ENCODE measurements at regions not wholly inside any gene's neighbourhood (a gene's known extent, or its start where the extent isn't known, plus 50 kb on each side); places are given as distances from the start of the nearest gene placed in this dataset.

DNA sequence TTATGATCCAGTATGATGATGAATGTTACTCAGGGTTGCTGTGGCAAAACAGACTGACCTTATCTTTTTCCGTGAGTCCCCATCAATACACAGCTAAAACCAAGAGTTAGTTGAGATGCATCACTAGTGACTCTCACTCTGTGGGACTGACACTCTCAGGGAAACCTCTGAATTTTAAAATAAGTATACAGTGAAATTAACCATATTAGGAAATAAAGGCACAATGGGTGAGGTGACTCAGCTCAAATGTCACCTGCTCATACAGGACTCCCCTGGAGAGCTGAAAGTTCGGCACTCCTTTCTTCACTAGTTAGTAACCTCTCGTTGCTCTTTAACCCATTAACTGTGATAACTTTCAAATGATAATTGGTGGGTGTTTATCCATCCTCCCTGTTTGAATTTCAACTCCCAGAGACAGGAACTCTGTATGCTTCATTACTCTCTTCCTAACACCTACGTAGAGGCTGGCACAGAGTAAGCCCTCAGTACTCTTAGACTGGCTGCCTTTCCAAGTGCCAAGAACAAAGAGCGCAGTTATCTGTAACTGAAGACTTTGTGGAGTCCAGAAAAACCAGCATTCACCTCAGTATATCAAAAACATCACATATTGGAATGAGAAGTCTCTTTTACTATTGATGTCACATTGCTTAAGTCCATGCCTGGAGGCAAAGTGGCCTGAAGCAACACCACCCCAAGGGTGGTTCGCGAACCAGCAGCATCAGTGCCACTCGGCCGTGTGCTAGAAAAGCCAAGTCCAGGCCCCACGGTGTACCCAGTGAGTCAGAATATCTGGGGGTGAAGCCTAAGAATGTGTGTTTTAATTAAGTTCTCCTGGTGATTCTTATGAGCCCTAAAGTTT lies 91.1 kb downstream of the NIBAN1 start:
- DNase-seq = no peak

DNA sequence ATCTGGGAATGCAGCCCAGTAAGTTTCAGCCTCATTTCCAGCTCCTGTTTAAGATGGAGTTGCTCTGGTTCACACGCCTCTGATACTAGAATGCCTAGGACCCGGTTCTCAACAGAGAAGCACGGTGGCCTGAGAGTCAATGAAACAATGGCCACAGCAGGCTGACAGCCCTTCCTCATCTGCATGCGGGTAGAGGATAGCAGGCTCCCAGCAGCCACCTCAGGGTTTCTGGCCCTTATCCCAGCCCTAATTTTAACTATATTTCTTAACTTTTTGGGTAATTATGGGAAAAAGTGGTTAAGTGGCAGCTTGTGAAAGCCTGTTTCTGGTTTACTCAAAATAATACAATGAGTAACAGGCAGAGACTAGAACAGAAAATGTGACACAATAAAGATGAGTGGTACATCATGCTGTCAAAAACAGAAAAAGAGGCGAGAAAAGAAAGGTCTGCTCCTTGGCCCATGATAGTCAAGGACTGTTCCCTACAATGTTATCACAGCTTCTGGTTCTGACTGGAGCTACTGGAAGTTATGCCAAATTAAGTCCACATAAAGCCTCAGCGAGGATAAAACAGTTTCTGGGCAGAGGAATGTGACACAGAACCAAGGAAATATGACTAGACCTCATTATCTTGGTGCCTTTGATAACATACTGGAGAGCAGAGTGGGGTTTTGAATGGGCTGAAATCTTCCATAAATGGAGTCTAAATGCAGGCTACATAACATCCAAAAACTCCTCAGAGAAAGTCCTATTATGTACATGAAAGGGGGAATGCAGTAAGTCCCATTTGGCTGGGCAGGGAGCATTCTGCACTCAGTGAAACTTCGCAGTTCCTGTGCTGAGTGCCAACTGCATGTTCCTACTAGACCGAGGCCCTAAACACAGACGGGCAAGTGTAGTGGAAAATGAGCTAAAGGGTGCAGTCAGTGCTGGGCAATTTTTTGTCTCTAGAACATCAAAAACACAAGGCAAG lies 92.1 kb downstream of the NIBAN1 start:
- no peak for DNase-seq

DNA sequence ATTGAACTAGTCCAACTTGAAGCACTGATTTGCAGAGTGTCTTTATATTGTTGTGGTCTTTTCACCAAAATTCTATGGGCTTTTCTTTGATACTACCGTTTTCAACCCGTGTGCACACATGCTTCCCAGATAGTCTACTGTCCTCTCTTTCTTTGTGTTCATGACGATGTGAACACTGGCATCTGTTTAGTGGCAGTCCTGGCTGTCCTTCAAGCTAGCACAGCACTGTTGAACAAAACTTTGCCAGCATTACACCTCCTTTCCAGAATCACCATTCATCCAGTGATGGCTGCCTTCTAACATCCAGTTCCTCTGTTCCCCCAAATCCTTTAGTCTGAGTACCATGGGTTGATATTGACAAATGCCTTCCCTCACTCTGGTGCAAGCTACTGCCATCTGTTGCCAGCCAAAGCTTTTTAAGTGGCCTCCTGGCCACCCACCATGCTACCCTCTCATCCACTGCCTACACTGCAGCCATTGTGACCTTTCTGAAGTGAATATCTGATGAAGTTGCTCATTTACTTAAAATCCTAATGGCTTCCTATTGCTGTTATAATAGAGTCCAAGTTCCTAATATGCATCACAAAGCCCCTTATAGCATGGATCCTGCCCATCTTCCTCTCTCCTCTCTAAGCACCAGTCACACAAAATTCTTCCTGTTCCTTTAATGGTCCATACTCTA lies 94.3 kb downstream of the NIBAN1 start:
- no peak for DNase-seq

DNA sequence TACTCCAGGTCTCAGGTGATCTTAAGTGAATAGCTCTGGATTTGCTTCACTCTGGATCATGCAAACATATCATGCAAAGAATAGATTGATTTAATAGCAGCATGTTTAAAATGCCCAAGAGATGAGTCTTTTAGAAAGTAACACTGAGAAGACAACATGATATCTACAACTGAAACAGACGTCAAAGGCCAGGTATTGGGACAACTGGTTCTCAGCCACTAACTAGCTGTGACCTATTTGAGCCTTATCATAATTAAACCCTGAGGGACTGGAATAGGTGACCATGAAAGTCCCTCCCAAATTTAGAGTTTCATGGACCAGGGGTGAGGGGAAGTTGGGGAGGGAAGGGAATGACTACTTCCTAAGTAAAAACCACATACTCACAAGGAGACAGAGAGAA lies 95.7 kb downstream of the NIBAN1 start:
- no peak for DNase-seq

DNA sequence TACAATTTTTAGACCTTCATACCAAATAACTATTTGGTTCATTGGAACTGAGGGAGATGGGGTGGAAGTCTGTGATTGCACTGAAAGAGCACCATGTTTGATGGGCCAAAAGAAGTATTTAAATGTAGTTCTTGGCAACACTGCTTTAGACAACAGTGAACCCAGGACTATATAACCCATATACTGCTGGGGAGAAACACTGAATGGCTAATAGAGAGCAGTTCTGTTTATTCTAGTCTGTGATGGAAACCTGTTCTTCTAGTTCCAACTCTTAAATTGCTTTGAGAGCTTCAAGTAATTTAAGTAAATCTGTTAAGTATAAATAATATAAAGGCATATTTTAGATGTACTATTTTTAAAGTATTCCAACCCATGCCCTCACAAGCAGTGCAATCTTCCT lies 96.3 kb downstream of the NIBAN1 start:
- no peak for DNase-seq

DNA sequence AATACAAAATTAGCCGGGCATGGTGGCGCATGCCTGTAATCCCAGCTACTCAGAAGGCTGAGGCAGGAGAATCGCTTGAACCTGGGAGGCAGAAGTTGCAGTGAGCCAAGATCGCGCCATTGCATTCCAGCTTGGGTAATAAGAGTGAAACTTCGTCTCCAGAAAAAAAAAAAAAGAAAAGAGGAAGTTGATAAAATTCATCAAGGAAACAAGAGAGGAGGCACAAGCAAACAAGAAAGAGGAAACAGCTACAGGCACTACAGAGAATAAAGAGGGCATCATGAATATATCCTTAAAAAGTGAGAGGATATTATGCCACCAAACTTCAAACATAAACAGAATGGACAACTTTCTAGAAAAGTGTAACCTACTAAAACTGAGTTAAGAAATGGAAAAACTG lies 98.3 kb downstream of the NIBAN1 start:
- DNase-seq = peak; percentile 15

DNA sequence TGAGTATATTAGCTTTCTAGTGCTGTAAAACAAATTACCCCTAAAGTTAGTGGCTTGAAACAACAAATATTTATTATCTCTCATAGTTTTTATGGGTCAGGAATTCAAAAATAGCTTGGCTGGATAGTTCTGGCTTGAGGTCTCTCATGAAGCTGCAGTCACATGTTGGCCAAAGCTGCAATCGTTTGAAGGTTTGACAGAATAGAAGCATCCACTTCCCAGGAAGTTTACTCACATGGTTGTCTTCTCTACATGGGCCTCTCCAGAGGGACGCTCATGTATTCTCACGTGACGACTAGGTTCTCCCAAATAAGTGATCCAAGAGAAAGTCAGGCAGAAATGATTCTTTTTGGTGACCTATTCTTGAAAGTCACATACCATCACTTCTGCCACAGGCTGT lies 99.1 kb downstream of the NIBAN1 start:
- no peak for DNase-seq

DNA sequence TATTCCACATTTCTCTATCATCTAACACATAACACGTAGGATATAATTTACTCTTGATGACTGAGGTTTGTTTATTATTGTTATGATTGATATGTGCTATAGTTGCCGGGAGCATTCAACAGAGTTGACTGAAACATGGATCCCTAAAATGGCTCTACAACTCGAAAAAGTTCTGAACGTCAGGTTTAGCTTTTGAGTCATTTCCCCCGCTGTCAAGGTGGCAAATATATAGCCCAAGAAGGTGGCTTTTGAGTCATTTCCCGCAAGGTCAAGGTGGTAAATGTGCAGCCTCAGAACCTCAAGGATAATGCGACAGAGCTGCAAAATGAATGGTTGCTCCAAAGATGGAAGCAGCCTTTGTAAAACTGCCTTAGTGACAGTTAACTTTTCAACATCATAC lies 104.0 kb downstream of the NIBAN1 start:
- DNase-seq = no peak

DNA sequence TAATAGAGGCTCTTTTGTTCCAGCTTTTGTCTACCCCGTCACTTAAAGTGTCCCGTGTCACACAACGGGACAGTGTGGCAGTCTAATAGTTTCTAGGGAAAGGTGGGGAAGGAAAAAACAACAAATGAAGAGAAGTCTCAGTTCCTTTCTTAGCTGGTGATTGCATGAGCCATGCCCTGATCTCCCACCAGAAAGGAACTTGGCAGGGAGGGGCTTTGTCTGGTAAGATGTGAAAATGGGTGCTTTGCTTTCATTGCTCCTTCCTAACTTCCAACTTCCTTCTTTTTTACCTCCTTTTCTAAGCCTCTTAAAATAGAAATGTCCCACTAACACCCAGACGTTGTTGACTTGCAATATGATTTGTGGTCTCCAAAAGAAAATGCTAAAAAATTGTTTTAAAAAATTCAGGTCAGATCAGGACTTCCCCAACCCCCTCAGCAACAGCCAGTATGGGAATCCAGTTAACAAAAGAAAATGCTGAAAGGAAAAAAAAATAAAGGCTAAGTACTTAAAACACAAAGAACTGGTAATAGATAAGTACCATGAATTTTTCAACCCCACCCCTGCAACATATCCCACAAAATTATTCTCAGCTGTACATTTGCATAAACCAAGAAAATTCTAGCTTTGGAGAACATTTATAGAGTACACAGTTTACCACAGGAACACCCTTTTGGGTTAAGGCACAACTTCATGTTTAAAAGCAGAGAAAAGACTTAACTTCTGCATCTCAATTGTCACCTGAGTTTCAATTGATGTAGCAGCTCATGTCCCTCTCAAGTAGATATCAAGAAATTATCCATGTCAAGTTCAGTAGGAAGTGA lies 106.2 kb downstream of the NIBAN1 start:
- no peak for DNase-seq

DNA sequence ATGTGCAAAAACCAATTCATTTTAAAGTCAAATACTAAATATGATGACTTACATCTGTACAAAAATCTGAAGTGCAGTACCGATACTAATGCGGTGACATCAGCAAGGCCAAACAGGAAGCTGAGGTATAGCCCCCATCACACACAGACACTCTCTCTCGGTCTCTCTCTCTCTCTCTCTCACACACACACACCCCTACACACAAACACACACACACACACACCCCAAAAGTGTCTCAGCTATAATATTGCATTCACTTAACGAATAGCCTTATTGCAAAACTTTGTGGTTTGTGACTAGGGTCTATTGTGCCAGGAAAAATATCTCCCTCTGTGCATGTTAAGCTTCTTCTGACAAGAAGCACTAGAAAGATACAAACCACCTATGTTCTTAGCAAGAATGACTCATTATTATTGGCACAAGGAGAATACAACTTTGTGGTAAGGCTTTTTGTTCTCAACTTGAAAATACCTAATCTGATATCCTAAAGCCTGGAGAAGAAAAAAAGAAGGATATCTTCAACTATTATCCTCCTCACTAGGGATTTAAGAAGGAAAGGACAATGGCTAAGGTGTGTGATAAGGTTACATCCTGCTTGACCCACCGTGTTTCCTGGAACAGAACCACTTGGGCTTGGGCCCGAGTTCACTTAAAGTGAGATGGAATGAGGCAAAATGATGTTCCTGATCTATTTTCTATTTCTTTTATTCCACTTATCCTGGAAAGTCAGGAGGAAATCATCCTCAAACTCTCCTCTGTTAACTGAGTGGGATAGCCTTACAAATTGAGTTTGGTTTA lies 107.1 kb downstream of the NIBAN1 start:
- peak; percentile 78 for DNase-seq

DNA sequence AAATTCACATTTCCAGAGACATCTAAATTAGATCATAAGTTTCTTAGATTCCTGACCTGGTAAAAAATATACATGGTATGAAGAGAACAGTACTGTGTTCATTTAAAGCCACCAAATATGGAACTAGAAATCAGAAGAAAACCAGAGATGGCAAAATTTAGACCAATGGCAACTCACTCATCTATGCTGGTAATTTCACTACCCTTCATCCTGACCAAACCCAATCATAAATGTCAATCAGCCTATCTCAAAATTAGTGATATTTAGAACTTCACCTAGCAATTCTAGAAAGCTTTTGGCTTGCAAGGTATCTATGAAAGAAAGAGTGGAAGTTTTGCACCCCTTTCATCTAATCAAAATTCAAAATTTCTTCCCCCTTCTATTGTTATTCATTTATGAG lies 107.7 kb downstream of the NIBAN1 start:
- no peak for DNase-seq

DNA sequence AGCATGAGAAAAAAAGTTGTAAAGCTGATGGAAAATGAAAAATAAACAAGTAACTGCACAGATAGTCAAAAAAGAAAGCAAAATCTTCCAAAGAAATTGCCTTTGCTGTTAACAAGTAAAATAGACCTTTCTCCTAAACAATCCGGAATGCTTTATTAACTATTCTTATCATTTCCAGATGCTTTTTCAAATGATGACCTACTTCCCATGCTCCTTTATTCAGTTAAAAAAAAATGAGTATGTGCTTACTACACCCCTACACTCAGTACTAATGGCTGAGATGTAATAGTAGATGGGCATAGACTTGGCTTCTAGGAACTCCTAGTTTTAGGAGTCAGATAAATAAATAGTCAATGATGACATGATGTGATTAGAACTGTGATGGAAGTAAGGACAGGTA lies 108.5 kb downstream of the NIBAN1 start:
- DNase-seq = no peak

DNA sequence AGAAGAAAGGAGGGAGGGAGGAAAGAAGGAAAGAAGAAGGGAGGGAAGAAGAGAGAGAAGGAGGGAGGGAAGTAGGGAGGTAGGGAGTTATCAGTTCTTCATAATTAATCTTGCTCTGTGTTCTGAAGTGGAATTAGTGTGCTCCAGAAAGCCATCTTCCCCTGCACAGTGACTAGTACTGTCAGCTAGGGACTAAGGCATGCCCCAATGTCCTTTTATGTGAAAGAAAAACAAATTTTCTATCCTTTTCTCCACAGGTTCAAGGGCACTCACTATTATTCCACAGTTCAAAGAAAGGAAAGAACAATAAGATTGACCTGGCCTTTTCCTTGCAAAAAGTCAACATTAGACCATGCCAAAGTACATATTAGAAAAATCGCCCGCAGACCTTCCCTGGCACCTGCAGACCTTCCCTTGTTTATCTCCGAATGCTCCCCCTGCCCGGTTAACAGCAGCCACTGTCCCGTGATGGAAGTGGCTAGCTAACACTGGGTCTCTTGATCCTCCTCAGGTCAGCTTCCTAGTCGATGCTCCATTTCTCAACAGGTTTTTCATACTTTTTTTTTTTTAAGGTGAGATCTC lies 107.2 kb upstream of the EDEM3 start:
- no peak for DNase-seq

DNA sequence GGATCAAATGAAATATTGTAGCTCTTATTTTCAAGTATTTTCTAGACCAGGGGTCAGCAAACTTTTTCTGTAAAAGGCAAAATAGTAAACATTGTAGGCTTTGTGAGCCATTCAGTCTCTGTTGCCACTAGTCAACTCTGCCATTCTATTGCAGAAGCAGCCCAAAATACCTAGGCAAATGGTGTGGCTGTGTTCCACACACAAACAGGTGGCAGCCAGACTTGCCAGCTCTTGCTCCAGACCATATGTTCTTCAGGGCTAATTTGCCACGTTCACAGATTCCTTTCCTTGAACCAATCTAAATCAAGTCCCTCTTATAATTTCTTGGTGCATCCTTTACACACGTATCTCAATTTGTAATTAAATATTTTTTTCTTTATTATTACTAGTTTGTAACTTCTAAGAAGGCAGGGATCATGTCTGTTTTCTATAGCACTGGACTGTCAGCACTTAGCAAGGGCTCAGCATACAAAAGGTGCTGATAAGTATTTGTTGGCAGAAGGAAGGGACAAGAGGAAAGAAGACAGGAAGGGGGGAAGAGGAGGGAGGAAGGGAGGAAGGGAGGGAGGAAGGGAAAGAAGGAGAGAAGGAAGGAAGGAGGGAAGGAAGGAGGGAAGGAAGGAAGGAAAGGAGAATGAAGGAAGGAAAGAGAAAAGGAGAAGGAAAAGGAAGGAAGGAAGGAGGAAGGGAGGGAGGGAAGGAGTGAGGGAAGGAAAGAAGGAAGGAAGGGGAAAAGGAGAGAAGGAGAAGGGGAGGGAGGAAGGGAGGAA lies 106.5 kb upstream of the EDEM3 start:
- no peak for DNase-seq

DNA sequence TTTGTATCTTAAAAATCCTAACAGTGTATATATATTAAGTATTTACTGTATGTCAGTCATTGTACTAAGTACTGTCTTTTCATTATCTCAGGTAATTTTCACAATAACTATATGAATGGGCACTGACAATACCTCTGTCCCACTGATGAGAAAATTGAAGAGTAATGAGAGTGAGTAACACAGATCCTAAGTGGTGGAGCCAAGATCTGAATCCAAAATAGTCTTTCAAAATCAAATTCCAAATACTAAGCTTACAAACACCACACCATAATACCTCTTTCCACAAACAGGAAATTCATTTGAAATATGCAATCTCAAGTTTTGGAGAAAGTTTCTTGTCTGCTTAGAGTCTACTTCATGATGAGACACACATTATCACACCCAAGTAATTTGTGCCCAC lies 105.9 kb upstream of the EDEM3 start:
- DNase-seq = no peak

DNA sequence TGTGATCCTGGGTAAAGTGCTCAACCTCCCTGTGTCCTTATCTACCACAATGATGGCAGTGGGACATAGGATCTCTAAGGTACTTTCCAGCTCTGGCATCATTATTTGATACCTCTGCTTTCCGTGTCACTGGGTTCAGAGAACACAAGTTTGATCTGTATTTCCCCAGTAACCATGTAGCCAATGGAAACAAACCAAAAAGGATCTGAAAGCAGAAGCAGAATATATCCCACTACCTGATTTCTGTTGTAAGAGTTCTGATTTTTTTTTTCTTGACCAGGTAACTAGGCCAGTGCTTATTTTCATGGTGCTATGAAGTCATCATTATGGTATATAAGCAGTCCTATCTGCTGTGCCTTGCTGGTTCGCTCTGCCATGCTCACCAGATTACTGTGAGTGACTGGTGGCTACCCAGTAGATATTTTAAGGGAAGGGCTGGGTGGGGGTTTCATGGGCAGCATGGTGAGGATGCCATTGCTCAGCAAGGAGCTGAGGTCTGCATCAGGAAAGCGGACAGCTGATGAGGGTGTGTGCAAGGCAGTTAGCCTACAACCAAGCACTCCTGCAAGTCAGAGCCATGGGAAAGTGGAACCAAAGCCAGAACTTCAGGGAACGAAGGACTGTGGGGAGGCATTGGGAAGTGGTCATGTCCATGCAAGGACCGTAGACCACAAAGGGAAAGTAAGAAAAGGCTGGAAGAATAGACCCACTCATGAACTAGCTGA lies 104.9 kb upstream of the EDEM3 start:
- no peak for DNase-seq

DNA sequence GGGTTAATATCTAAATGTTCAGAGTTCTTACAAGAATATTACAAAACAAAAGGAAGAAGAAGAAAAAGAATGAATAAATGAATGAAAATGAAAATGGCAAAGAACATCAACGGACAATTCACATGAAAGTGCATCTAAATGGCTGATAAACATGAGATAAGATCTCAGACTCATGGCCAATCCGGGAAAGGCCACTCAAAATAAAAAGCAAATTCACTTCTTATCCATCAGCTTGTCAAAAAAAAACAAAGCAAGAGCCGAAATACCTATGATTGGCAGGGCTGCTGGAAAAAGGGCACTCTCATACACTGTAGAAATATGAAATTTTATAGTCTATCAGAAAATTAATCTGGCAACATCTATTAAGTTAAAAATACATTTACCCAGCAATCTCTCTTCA lies 103.6 kb upstream of the EDEM3 start:
- no peak for DNase-seq

DNA sequence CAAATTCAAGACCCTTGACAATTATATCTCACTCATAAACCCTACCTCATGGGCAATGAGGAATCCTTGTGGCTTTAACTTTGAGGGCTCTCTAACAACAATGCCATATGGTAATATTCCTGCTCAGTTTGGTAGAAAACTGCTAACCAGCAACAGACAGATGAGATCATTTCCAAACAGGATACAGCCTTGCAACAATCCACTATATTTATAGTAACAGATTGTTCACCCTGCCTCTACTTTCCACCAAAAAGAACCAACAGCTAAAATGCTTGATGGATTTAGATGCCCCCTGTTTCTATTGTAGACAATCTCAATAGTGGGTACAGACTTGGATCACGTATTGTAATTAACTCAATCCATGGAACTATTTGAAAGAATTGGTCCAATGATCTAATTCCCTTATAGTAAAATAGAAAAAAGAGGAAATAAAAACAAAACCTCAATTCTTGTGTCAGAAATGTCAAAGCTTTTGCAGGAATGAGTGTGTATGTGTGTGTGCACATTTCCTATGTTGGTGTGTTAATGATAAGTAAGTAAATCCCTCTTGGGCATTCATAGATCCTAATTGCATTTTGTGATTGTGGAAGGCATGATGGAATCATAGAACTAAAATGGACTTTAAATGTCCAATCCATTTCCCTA lies 100.0 kb upstream of the EDEM3 start:
- no peak for DNase-seq

DNA sequence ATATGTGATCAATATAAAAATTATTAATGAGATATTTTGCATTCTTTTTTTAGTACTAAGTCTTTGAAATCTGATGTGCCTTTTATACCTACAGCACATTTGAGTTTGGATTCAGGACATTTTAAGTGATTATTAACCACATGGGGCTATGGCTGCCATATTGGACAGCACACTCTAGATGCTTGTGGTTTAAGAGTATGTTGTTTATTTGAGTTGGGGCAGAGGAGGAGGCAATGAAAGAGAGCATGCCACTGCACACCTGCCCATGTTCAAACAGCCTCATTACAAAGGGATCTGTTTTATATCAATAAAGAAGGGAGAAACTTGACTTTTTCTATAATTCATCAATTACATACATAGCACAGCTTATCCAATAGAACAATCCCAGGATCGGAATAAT lies 99.4 kb upstream of the EDEM3 start:
- DNase-seq = no peak

All from hematopoietic multipotent progenitor cell treated with erythropoietin and hydrocortisone succinate and interleukin-3 and kit ligand, for 8 days (in vitro differentiated cells).